ENCODE measurements at regions not wholly inside any gene's neighbourhood (a gene's known extent, or its start where the extent isn't known, plus 50 kb on each side); places are given as distances from the start of the nearest gene placed in this dataset.

DNA sequence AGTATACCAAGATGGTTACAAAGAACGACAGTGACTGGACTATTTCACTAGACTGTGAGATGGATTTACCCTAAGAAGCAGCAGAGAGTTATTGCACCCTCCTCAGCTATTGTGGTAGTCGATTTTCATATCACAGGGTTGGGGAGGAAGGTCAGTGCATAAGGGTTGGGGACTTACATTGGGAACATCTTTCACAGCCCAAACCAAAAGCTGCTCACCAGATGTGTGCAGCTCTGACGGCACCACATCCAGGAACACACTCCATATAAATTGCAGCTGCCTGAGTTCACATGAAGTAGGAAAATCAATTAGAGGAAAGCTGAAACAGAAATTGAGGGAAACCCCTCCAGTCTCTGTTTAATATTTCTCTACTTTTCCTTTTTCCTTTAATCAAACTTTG is 470.5 kb upstream of the NRSN1 start:
- H3K4me3 ChIP-seq (ENCODE audit: low read length): no peak overlapping the region
- no peaks in the 10 kb centered on the region for H3K79me2 ChIP-seq (ENCODE audit: low read length)
- H3K9ac ChIP-seq (ENCODE audit: low read length): no peak overlapping the region
- H3K27ac ChIP-seq (ENCODE audit: low read length): no peak overlapping the region
- no peaks in the 10 kb centered on the region for H3K27me3 ChIP-seq (ENCODE audit: low read depth, low read length)
- peaks cover 4% of the 10 kb centered on the region; the same call in 1 of the 2 replicates for H3K4me1 ChIP-seq (ENCODE audit: low read length)
- no peaks in the 10 kb centered on the region for H3K9me3 ChIP-seq (ENCODE audit: insufficient read depth, low read length)
- H3K4me2 ChIP-seq (ENCODE audit: low read length): no peak overlapping the region
- no peak overlapping the region for H2AFZ ChIP-seq (ENCODE audit: low read depth, low read length)
- H4K20me1 ChIP-seq (ENCODE audit: insufficient read depth, low read length): no peaks in the 10 kb centered on the region
- H3K36me3 ChIP-seq (replicated peaks; ENCODE audit: low read depth, low read length): no peaks in the 10 kb centered on the region
- no peak for TF ChIP-seq CTCF (IDR thresholded peaks at IDR 0.05; ENCODE audit: low read depth, low read length)

DNA sequence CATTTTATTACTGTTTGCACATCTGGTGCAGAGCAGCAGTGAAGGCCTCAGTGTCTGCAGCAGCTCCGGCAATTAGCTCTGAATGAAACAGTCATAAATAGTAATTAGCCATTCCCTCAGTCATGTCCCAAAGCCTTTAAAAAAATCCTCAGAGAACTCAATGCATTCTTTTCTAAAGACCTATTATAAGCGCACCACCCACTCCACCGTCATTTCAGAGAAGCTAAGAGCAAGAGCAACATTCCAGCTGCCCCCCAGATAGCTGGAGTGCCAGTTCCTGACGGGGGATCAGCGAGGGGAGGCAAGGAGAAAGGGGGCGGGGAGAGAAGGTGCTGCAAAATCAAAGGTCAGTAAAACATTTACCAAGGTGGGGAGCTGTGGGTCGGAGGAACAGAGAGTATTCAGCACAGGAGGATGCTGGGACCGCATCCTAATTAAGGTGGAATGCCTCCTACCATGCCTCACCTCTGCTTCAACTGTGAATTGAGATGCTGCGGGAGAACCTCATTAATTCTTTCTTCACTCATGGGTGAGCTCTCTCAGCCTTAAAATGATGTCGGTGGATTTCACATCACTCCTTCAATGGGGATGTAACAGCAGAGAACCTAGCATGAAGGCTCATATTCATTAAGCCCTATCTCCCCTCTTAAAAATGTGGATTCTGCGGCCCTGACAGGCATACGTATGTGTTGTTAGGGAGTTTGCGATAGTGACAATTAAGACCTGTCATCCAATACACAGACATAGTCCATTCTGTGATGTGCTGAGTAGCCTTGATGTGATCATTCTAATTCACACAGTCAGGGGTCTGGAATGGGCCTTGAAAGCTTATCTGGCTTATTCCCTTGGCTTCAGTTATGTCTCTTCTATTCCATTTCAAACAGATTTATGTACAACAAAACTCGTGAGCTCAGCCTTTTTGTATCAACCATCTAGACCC is 469.5 kb upstream of the NRSN1 start:
- TF ChIP-seq EZH2phosphoT487 (IDR thresholded peaks at IDR 0.05; ENCODE audit: low read depth): no peak
- no peak for TF ChIP-seq CTCF (IDR thresholded peaks at IDR 0.05; ENCODE audit: low read depth, low read length)
- Histone ChIP-seq H3K27ac (ENCODE audit: low read length) (no peak overlapping the region), H3K4me2 (ENCODE audit: low read length) (no peak overlapping the region)

DNA sequence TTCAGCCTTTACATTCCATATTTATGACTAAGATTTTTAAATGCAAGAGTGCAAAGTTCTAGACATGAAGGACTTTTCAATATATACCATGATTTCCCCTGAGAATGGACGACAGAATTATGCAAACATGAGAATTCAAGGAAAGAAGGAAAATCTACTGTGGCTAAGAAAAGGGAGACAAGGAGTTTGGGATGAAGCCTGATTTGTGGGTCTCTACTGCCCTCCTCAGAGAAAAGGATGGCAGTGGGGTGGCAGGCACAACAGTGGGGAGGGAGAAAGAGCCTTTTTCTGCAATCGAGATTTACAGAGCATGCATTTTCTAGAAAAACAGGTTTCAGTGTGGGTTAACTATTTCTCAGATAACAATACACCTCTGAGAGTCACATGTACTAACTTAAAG is 466.9 kb upstream of the NRSN1 start:
- H3K9me3 ChIP-seq (ENCODE audit: insufficient read depth, low read length): no peaks in the 10 kb centered on the region
- 0 out of 2 replicates have a peak overlapping the region, but pooled peaks have one; percentile 50 for H2AFZ ChIP-seq (ENCODE audit: low read depth, low read length)
- no peaks in the 10 kb centered on the region for H3K27me3 ChIP-seq (ENCODE audit: low read depth, low read length)
- peaks cover 4% of the 10 kb centered on the region; the same call in 1 of the 2 replicates for H3K4me1 ChIP-seq (ENCODE audit: low read length)
- H3K4me2 ChIP-seq (ENCODE audit: low read length): no peak overlapping the region
- H3K27ac ChIP-seq (ENCODE audit: low read length): no peak overlapping the region
- TF ChIP-seq CTCF (IDR thresholded peaks at IDR 0.05; ENCODE audit: low read depth, low read length) (peak; percentile 79), EZH2phosphoT487 (IDR thresholded peaks at IDR 0.05; ENCODE audit: low read depth) (no peak)
- H3K79me2 ChIP-seq (ENCODE audit: low read length): no peaks in the 10 kb centered on the region
- no peaks in the 10 kb centered on the region for H3K36me3 ChIP-seq (replicated peaks; ENCODE audit: low read depth, low read length)
- H3K9ac ChIP-seq (ENCODE audit: low read length): no peak overlapping the region
- no peaks in the 10 kb centered on the region for H4K20me1 ChIP-seq (ENCODE audit: insufficient read depth, low read length)
- no peak overlapping the region for H3K4me3 ChIP-seq (ENCODE audit: low read length)

More for the DNA sequence above, 469.5 kb upstream of the NRSN1 start:
- no peak overlapping the region for H3K4me3 ChIP-seq (ENCODE audit: low read length)
- H3K9ac ChIP-seq (ENCODE audit: low read length): no peak overlapping the region
- H3K4me1 ChIP-seq (ENCODE audit: low read length): peaks cover 4% of the 10 kb centered on the region; the same call in 1 of the 2 replicates
- no peaks in the 10 kb centered on the region for H3K36me3 ChIP-seq (replicated peaks; ENCODE audit: low read depth, low read length)
- H4K20me1 ChIP-seq (ENCODE audit: insufficient read depth, low read length): no peaks in the 10 kb centered on the region
- no peaks in the 10 kb centered on the region for H3K79me2 ChIP-seq (ENCODE audit: low read length)
- H2AFZ ChIP-seq (ENCODE audit: low read depth, low read length): no peak overlapping the region
- H3K9me3 ChIP-seq (ENCODE audit: insufficient read depth, low read length): no peaks in the 10 kb centered on the region
- no peaks in the 10 kb centered on the region for H3K27me3 ChIP-seq (ENCODE audit: low read depth, low read length)

DNA sequence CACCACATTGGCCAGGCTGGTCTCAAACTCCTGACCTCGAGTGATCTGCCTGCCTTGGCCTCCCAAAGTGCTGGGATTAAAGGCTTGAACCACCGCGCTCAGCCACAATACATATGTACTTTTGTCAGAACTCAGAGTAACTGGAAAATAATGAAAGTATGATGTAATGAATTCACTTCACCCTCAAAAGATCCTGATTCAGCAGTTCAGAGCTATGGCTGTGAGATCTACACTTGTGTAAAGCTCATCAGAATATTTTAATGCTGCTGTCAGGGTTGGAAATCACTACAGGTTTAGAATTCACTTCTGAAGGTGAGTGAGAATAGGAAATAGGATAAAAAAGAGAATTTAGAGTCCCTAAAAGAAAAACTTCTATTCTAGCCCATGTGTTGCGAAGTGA is 464.5 kb upstream of the NRSN1 start:
- Histone ChIP-seq H3K9me3 (ENCODE audit: insufficient read depth, low read length) (no peaks in the 10 kb centered on the region), H3K79me2 (ENCODE audit: low read length) (no peaks in the 10 kb centered on the region), H3K36me3 (replicated peaks; ENCODE audit: low read depth, low read length) (no peaks in the 10 kb centered on the region), H4K20me1 (ENCODE audit: insufficient read depth, low read length) (no peaks in the 10 kb centered on the region), H3K4me3 (ENCODE audit: low read length) (no peak overlapping the region), H2AFZ (ENCODE audit: low read depth, low read length) (no peak overlapping the region), H3K27ac (ENCODE audit: low read length) (no peak overlapping the region), H3K27me3 (ENCODE audit: low read depth, low read length) (no peaks in the 10 kb centered on the region), H3K9ac (ENCODE audit: low read length) (no peak overlapping the region), H3K4me1 (ENCODE audit: low read length) (peaks cover 4% of the 10 kb centered on the region; the same call in 1 of the 2 replicates), H3K4me2 (ENCODE audit: low read length) (no peak overlapping the region)
- TF ChIP-seq EZH2phosphoT487 (IDR thresholded peaks at IDR 0.05; ENCODE audit: low read depth) (no peak), CTCF (IDR thresholded peaks at IDR 0.05; ENCODE audit: low read depth, low read length) (no peak)

Measured in OCI-LY3 (cell line).